HG03571 (cell line): ENCODE measurements at regions not wholly inside any gene's neighbourhood (a gene's known extent, or its start where the extent isn't known, plus 50 kb on each side); places are given as distances from the start of the nearest gene placed in this dataset.
"Not testable (repeated sequence)": the region's sequence is repeated elsewhere in the genome, so short reads cannot be mapped to it uniquely, and the experiment has no call there.

Experiments
- ATAC-seq: cut with Tn5 transposase; IDR thresholded peaks from one replicate; pipeline ENCODE4 v1.9.1; 2021; ENCODE audit not compliant: unreplicated experiment

- ATAC-seq = no peak
Measured at GRCh38 chr18:54662986-54663385, 71.9 kb downstream of the DYNAP start.

GRCh38 chr18:54669701-54670100 lies 78.7 kb downstream of the DYNAP start:
- not testable (repeated sequence) for ATAC-seq

GRCh38 chr18:54671291-54671881 lies 80.3 kb downstream of the DYNAP start:
- no peak for ATAC-seq

GRCh38 chr18:54672109-54672508 lies 81.1 kb downstream of the DYNAP start:
- no peak for ATAC-seq

GRCh38 chr18:54672846-54673475 lies 81.9 kb downstream of the DYNAP start:
- ATAC-seq = no peak

- ATAC-seq = no peak
Measured at GRCh38 chr18:54673936-54674335, 82.9 kb downstream of the DYNAP start.

GRCh38 chr18:54675076-54675475 lies 84.0 kb downstream of the DYNAP start:
- ATAC-seq = no peak

GRCh38 chr18:54679318-54680149 lies 88.5 kb downstream of the DYNAP start:
- no peak for ATAC-seq

- ATAC-seq = no peak
Measured at GRCh38 chr18:54684784-54685183, 93.7 kb downstream of the DYNAP start.

GRCh38 chr18:54689319-54689718 lies 98.3 kb downstream of the DYNAP start:
- no peak for ATAC-seq

- ATAC-seq = no peak
Measured at GRCh38 chr18:54690198-54690597, 99.2 kb downstream of the DYNAP start.

GRCh38 chr18:54692463-54692862 lies 101.4 kb downstream of the DYNAP start:
- no peak for ATAC-seq

GRCh38 chr18:54696616-54697293 lies 105.7 kb downstream of the DYNAP start:
- ATAC-seq = no peak

GRCh38 chr18:54700580-54700979 lies 109.5 kb downstream of the DYNAP start:
- no peak for ATAC-seq

GRCh38 chr18:54702686-54703085 lies 111.6 kb downstream of the DYNAP start:
- ATAC-seq = no peak

GRCh38 chr18:54710074-54710899 lies 118.0 kb upstream of the RAB27B start:
- ATAC-seq = no peak

- no peak for ATAC-seq
Measured at GRCh38 chr18:54710900-54711281, 117.4 kb upstream of the RAB27B start.

GRCh38 chr18:54712306-54712705 lies 116.0 kb upstream of the RAB27B start:
- no peak for ATAC-seq

GRCh38 chr18:54712758-54713157 lies 115.5 kb upstream of the RAB27B start:
- ATAC-seq = no peak

GRCh38 chr18:54713386-54713785 lies 114.9 kb upstream of the RAB27B start:
- ATAC-seq = no peak

- ATAC-seq = no peak
Measured at GRCh38 chr18:54714851-54715250, 113.4 kb upstream of the RAB27B start.
